HG03108 (cell line): ENCODE measurements at regions not wholly inside any gene's neighbourhood (a gene's known extent, or its start where the extent isn't known, plus 50 kb on each side); places are given as distances from the start of the nearest gene placed in this dataset.
"Not testable (repeated sequence)": the region's sequence is repeated elsewhere in the genome, so short reads cannot be mapped to it uniquely, and the experiment has no call there.

Experiments used
- ATAC-seq: cut with Tn5 transposase; IDR thresholded peaks from one replicate; pipeline ENCODE4 v1.9.1; 2021; ENCODE audit warnings: moderate library complexity; ENCODE audit not compliant: unreplicated experiment

DNA sequence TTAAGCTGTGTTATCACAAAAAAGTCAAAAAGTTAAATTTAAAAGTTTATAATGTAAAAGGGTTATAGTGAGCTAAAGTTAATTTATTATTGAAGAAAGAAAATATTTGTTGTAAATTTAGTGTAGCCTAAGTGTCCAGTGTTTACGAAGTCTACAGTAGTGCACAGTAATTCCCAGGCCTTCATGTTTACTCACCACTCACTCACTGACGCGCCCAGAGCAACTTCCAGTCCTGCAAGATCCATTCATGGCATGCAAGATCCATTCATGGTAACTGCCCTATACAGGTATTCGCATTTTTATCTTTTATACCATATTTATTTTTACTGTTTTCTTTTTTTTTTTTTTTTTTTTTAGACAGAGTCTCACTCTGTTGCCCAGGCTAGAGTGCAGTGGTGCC lies 69.5 kb downstream of the TPRA1 start:
- ATAC-seq, result no peak

DNA sequence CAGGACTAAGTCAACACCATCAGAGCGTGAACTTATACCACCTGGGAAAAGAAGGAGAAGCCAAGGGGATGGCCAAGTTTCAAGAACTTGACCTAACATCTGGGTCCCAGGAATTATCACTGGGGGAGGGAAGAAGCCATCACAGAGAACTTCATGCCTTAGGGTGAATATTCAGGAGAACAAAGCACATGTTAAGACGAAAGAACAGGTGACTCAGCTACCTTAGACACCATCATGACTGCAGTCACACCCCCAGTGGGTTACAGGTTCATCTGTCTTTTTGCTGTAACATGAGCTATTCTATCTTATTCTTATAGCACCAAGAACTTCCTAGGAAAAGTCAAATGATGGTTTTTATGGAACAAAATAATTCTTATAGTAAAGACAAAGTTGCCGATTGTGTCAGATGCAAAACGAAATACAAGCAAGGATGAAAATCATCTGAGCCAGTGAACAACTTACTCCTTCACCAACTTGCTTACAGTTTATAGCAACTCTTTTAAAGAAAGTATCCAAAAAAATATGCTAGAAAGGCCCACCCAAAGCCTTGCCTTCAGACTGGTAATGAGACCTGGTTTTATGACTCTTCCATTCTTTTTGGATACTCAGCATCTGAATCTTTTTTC lies 72.0 kb downstream of the TPRA1 start:
- no peak for ATAC-seq

DNA sequence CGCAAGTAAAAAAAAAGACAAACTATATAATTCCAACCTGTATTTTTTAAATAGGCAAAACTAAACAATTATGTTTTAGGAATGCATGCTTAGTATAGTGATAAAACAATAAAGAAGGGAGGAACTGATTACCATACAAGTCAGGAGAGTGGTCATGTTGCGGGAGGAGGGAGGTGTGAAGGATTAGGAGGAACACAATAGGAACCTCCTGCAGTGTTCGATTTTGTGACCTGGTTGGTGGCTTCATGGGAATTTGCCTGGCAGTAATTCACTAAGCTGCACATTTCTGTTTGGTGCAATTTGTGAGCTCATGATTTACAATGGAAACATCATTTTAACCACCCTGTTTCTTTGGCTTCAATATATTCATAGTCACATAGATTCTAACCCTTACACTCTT lies 78.3 kb downstream of the TPRA1 start:
- no peak for ATAC-seq

DNA sequence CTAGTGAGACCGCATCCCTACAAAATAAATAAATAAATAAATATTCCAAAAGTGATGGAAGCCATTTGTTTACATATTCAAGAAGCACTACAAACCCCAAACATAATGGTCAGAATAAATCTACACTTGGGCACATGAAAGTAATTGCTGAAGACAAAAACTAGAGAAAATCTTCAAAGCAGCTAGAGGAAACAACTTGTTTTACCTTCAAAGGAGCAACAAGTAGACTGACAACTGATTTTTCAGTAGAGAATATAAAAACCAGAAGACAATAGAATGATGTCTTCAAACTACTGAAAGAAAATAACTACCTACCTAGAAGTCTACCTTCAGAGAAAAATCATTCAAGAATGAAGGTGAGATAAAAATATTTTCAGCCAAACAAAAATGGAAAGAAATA lies 89.4 kb downstream of the TPRA1 start:
- no peak for ATAC-seq

DNA sequence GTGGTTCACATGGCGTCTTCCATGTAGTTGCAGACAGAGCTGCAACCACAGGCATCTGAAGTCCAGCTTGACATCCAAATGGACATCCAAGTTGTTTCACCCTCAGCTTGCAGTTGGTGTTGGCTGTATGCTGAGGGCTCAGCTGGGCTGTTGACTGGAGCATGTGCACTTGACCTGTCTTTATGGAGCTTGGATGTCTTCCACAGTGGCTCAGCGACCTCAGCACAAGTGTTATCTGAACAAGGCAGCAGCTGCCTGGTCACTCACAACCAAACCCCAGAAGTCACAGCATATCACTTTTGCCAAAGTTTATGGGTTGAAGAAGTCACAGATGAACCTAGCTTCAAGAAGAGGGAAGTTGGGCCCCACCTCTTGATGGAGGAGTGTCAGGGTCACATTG lies 92.9 kb downstream of the TPRA1 start:
- ATAC-seq, result no peak

DNA sequence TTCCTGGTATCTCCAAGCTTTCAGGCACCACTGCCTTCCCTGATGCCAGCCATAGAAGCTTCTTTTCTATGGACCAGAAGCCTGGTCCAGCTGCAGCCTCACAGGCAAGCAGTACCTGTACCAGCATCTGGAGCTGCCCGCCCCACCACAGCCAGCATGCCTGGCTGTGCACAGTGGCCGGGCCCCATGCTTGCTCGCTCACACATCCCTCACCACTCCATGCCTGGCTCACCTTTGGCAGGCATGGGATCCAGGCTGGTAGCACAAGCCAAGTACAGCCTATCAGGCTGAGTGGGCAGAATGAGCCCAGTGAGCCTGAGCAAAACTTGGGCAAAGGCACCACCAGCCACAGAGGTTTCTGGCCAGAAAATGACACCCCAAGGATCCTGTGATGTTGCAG lies 93.4 kb downstream of the TPRA1 start:
- no peak for ATAC-seq

DNA sequence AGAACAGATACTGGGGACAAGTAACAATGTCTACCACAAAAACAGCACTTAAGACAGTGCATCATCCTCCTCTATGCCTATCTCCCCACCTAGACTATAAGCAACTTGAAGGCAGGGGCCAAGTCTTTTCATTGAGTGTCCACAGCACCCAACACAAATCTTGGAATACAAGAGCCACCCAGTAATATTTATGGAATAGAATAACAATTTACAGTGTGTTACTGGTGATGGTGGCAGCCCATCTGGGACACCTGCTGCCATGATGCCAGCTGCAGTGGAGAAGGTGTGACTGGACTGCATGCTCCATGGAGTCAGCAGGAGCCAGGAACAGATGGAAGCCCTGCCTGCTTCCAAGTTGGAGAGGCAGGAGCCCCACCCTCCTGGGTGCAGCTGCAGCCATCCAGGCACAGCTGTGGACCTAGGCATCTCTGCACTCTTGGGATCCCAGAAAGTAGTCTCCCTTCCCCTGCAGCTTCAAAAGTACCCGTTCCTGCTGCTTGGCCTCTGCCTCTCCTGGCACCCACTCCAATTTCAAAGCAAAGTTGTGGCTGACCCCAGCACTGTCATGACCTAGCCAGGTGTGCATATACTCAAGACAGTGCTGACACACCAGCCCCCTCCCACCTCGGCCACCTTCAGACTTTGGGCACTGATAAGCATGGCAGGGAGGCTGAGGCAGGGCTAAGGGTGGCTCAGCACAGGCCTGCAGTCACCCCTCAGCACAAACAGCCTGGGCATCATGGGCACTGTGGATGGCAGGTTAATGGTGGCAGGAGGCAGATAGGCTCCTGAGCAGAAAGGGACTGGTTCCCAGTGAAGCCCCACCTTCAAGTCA lies 94.5 kb downstream of the TPRA1 start:
- ATAC-seq, result no peak

DNA sequence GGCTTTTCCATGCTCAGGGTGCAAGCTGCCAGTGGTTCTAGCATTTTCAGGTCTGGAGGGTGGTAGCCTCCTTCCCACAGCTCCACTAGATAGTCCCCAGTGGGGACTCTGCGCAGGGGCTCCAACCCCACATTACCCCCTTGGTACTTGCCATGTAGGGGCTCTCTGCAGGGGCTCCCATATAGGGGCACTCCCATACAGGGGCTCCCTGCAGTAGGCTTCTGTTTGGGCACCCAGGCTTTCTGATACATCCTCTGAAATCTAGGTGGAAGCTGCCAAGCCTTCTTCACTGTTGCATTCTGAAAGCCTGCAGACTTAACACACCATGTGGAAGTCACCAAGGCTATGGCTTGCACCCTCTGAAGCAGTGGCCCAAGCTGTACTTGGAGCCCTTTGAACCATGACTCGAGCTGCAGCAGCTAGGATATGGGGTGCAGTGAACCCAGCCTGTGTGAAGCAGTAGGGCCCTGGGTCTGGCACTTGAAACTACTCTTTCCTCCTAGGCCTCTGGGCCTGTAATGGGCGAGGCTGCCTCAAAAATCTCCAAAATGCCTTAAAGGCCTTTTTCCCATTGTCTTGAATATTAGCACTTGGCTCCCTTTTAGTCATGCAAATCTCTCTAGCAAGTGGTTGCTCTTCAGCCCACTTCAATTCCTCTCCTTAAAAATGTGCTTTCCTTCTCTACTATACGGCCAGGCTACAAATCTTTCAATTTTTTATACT lies 96.4 kb downstream of the TPRA1 start:
- no peak for ATAC-seq

DNA sequence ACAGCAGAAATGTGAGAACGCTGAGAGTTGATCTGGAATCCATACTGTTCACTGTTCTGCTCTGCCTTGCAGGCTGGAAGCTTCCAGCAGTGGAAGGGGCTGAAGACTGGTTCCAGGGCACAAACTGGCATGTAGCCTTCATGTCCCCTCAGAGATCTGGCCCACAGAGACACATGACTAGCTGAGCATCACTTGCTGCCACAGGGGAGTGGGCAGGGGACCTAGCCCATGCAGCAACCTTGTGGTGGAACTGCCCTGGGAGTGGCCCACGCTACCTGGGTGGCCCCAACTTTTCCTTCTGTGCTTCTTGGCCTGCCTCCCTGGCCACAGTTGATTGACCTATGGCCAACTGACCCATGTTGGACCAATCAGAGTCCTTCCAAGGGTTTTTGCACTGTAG lies 98.1 kb downstream of the TPRA1 start:
- no peak for ATAC-seq

DNA sequence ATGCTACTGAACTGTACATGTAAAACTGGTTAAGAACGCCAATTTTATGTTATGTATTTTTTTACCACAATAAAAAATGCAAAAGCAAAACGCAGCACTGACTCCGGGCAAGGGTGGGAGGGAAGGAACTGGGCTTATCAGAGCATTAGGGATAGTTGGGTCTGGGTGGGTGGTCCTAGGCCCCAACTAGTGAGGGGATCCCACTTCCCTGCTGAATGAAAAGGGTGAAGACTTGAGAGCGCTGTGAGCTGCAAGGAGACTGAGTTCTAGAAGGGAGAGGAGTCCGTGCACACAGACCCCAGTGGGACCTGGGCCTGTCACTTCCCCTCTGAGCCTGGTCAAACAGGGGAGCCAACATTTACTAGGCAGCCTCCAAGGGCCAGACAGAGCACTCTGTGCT lies 98.6 kb downstream of the TPRA1 start:
- ATAC-seq, result no peak

DNA sequence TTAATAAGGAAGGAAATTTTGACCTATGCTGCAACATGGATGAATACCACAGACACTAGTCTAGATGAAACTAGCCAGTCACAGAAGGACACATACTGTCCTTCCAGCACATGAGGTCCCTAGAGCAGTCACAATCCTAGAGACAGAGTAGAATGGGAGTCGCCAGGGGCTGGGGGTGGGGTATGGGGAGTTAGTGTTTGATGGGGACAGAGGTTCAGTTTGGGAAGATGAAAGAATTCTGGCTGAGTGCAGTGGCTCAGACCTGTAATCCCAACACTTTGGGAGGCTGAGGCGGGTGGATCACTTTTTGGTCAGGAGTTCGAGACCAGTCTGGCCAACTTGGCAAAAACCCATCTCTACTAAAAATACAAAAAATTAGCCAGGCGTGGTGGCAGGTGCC lies 99.2 kb downstream of the TPRA1 start:
- ATAC-seq, result no peak

DNA sequence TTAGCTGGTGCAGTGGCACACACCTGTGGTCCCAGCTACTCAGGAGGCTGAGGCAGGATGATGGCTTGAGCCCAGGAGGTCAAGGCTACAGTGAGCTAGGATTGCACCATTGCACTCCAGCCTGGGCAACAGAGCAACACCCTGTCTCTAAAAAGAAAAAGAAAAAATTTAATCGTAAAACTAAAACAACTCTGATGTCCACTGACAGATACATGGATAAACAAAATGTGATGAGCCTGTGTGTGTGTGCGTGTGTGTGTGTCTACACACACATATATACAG lies 99.6 kb downstream of the TPRA1 start:
- ATAC-seq, result not testable (repeated sequence)

DNA sequence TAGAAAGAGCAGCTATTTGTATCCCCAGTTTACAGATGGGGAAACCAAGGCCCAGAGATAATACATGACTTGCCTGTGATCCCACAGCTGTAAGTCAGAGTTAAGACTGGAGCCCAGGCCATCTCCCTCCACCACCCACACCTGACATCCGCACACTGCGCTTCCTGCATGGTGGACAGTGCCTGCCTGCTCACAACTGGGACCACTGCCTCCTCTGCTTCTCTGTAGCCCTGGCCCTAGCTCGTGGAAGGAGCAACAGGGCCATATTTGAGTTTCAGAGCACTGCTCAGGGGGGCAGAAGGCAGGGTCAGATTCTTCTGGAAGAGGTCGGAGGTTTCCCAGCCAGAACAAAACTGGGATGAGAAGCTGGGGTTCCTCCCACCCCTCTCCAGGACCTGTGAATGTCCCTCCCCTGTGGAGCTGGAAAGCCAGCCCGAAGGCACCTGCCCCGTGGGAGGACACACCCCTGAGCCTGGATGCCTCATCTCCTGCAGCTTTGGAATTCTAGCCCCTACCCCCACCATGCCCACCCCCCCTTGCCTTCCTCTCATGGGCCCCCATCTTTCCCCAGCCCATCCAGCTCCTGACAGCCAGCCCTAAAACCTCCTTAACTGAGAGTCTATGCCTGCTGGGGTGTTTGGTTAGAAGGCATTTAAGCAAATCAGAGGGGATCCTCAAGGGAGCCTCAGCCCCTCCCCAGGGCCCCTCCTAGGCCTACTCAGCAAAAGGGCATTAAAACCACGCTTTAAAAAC lies 100.1 kb downstream of the TPRA1 start:
- ATAC-seq, result no peak

DNA sequence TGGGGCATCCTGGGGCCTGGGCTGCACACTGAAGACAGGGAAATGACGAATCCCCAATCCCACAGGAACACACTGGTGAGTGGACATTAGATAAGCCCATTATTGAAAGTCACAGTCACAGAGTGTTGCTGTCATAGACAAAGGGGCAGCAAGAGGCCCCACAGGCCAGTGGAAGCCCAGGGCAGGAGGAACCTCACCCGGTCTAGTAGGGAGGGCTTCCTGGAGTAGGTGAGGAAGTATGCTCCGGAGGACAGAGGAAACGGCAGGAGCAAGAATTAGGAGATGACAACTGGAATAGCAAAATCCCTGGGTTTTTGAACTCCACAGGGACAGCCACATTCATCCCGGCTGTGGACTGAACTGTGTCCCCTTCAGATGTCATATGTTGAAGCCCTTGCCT lies 101.2 kb downstream of the TPRA1 start:
- no peak for ATAC-seq

DNA sequence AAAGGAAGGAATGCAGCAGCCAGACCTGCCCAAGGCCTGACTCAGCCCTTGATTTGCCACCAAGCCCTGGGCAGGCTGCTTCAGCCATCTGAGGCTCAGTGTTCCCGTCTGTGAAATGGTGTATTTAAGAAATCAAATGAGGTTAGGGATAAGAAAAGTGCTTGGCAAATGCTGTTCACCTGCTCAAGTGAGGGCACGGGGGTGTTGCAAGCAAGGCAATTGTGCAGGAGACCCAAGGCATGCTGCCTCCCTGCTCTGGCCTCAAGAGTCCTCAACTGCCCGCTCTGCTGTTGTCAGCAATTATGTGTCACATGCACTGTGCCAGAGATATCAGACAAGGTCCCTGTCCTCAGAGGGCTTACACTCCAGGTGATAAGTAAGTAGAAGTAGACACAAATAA lies 101.8 kb downstream of the TPRA1 start:
- ATAC-seq, result no peak

DNA sequence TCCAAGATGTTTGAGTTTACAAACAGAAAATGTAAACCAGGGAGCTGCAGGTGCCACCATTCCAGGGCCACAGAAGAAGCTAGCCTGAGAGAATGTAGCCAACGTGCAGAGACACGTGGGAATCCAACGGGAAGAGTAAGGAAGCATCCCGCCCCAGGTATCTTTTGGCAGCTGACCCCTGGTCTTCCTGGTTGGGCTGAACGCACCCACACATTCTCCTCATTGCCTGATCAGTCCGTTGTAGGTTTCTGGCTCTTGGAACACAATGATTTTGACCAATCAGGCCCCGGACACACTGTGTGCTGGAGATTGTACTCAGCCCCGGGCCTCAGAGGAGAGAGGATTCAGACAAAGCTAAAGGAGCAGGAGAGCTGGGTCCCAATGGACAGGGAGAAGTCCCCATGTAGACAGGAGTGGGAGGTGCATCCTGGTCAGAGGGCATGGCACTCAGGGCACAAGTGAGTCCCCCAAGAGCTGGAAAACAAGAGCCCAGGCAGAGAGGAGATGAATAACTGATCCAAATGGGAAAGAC lies 102.3 kb downstream of the TPRA1 start:
- no peak for ATAC-seq

DNA sequence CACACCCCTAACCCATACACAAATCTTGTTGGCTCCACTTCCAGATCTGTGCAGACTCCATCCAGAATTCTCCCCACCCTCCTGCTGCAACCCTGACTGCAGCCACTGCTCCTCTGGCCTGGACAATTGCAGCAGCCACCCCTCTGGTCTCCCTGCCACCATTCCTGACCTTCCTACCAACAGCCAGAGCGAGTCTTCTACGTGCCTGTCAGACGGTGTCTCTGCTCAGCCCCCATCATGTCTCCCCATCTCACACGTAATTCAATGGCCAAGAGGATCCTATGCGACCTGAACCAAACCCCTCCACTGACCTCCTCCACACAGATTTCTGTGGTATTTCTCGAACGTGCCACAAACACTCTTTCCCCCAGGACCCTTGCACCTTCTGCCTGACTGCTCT lies 103.3 kb downstream of the TPRA1 start:
- no peak for ATAC-seq

DNA sequence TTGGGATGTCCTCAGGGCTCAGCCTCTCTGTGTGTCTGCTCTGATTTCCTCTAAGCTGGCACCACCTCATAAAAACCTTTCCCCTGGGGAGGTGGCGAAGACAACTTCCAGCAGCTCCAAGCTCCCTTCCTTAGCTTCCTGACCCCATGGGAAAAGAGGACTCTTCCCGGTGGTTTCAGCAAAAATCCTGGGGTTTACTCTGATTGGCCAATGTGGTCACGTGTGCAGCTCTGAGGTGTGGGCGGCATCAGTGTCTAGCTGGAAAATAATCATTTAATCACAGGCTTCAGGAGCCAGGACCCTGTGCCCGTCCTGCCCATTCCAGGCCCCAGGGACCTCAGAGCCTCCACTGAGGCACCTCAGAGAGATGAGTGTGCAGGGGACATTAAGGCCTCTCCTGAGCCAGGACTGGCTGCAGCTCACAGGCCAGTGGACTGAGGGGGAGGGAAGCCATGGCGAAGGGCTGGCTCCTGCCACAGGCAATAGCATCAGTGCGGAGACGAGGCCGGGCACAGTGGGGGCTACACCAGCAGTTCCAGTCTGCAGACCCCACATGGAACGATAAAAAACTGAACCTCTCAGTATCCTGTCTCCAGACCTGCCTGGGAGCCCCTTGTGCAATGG lies 104.1 kb downstream of the TPRA1 start:
- no peak for ATAC-seq

DNA sequence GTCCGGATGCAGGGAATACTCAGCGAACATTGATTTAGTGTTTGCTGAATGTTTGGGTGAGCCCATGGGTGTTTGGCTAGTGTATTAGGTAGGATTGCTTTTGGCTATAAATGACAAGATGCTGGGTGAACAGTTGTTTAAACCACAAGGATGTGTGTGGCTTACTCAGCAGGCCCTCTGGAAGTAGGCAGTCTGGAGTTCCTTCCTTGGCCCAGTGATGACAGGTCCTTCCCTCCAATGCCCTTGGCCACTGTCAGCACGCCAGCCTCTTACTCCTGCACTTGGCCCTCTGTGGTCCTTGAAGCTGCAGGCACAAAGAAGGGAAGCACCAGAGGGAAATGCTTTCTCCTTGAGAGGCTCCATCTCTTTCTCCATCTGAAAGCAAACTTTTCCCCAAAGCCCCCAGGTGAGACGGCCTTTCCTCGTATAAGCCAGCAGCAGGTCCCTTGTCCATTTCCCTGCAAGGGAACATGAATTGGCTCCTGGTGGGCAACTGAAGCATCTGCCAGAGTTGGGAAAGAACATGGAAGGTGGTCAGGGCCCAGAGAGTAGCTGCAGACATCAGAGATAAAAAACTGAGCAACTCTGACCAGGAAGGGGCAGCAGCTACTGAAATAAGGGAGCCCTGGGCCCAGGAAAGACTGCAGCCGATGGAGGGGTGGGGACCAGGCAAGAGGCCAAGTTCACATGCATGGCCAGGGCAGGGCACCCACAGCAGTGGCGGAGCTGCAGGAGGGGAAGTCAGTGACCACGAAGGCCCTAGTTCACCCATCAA lies 105.0 kb downstream of the TPRA1 start:
- no peak for ATAC-seq
